RWPE1 (cell line): ENCODE measurements at regions not wholly inside any gene's neighbourhood (a gene's known extent, or its start where the extent isn't known, plus 50 kb on each side); places are given as distances from the start of the nearest gene placed in this dataset.

Experiments
- CTCF ChIA-PET: fragments of 350-600 bp; sonication (Branson Sonifier 250); formaldehyde crosslinking; extraction: SDS; loops from one replicate; lab custom pipeline; 2021; lab: Yijun Ruan, JAX
- POLR2A ChIA-PET: fragments of 400-600 bp; formaldehyde crosslinking; extraction: SDS; loops from one replicate; lab custom pipeline; 2020; ENCODE audit warnings: antibody characterized with exemption; ENCODE audit not compliant: low non-redundant PET; lab: Yijun Ruan, JAX
- DNase-seq: peaks from one replicate; pipeline ENCODE4 v3.0.0; 2012; ENCODE audit warnings: low spot score
- H3K27ac ChIP-seq: fragments of 450-650 bp; 2 replicates; pipeline ENCODE4 v1.5.1; 2017
- TF ChIP-seq, protein P1 (sequence below): fragments of 450-650 bp; conservative IDR thresholded peaks from 2 replicates; pipeline ENCODE4 v1.5.1; 2017; ENCODE audit warnings: low read depth, mild to moderate bottlenecking

DNA sequence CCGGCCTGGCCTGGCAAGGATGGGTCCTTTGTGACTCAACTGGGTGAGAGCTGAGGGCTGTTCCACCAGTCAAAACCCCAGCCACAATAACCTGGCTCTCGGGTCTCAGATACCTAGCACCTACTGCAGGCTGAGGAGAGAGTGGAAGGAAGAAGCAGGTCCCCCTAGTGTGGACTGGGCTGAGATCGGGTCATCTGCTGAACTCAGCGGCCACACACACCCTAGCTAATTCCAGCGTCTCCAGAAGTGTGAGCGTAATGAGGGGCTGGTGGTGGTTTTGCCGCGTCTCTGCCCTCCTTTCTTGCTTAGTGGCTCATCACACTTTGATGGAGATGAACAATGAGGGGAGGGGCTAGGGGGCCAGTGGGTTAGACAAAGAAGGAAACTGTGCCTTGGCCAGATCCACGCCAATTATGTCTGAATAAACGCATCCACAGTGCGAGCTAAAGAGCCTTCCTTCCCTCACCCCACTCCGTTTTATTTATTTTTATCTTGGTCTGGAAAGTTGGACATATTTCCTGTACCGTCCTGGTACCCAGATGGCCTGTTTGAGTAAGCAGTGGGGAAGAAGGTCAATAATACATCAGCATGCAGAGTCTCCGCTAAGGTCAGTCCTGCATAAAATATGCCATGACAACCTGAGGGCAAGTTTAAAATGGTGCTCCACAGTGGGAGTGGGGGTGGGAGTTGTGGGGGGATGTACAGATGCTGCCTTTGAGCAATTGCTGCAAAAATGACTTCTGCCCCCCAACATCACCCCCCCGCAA is 370.0 kb downstream of the WDR72 start:
- CTCF ChIA-PET = no interaction called here
- DNase-seq = no peak
- POLR2A ChIA-PET = no interaction called here
- TF ChIP-seq, protein P1, sequence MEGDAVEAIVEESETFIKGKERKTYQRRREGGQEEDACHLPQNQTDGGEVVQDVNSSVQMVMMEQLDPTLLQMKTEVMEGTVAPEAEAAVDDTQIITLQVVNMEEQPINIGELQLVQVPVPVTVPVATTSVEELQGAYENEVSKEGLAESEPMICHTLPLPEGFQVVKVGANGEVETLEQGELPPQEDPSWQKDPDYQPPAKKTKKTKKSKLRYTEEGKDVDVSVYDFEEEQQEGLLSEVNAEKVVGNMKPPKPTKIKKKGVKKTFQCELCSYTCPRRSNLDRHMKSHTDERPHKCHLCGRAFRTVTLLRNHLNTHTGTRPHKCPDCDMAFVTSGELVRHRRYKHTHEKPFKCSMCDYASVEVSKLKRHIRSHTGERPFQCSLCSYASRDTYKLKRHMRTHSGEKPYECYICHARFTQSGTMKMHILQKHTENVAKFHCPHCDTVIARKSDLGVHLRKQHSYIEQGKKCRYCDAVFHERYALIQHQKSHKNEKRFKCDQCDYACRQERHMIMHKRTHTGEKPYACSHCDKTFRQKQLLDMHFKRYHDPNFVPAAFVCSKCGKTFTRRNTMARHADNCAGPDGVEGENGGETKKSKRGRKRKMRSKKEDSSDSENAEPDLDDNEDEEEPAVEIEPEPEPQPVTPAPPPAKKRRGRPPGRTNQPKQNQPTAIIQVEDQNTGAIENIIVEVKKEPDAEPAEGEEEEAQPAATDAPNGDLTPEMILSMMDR = no peak
- no peak overlapping the region for H3K27ac ChIP-seq

DNA sequence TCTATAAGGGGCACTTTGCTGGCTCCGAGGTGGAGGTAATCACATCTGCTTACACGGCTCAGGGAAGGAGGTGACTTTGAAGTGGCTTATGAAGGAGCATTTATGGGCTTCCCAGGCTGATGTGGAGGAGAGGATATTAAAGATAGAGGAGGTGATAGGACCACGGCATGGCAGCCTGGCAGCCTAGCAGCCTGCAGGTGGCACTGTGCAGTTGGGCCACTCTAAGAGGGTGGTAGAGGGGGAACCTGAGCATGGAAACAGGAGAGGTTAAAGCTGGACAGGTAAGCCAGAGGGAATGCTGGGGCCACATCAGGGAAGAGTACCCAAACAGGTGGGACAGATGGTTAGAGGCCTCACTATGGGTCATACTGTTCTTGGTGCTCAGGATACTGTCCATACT is 375.0 kb downstream of the WDR72 start:
- no peak overlapping the region for H3K27ac ChIP-seq
- POLR2A ChIA-PET = no interaction called here
- TF ChIP-seq, protein P1 = no peak
- CTCF ChIA-PET = interaction anchor here (0.6 kb wide), 1 partner anchor 83 kb away, joined by 3 read pairs; no protein-coding TSS in a partner anchor
- no peak for DNase-seq

DNA sequence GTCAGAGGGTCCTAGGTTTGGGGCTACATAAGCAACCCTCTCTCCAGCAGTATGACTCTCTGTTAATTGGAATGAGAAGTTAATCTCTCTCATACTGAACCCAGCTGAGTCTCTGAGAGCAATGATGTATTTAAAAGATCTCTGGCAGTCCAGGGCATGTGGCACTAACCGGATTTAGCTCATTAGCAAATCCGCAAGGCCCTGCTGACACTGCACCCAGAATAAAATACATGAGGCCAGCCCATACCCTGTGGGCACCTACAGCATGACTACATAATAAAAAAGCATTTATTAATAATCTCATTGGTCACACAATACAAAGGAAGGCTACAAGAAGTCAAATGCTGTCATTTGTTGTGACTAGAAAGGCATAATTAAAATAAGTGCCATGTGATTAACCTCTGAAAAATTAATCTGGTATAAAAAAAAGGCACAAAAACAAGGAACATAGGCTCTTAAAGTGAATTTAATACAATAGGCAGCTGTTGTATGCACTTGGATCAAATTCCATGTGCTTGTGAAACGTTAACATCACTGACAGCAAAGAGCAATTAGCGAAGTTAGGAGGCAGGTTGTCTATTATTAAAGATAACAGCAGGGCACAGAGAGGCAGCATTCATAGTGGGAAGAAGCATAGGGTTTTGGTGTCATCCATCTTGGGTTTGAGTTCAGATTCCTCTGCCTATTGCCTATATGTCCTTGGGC is 381.2 kb downstream of the WDR72 start:
- ChIA-PET CTCF (no interaction called here), POLR2A (no interaction called here)
- no peak overlapping the region for H3K27ac ChIP-seq
- DNase-seq = no peak
- TF ChIP-seq, protein P1 = no peak

DNA sequence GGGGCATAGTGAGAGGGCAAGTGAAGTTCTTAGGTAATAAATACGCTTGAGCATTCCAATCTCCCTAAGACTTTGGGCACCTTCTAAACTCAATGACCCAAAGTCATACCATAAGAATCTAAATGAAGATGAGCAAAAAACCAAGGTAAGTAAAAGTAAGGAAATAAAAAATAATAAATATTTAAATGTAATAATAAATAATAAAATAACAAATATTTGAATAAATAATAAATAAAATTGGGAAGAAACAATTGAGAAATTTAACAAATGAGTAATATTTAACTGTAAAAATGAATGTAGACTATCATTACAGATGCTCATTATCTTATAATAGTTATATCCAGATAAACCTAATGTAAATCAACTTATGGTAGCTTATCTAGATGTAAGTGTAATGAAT is 391.7 kb downstream of the WDR72 start:
- DNase-seq = no peak
- no peak overlapping the region for H3K27ac ChIP-seq
- TF ChIP-seq, protein P1 = no peak
- ChIA-PET POLR2A (no interaction called here), CTCF (no interaction called here)

DNA sequence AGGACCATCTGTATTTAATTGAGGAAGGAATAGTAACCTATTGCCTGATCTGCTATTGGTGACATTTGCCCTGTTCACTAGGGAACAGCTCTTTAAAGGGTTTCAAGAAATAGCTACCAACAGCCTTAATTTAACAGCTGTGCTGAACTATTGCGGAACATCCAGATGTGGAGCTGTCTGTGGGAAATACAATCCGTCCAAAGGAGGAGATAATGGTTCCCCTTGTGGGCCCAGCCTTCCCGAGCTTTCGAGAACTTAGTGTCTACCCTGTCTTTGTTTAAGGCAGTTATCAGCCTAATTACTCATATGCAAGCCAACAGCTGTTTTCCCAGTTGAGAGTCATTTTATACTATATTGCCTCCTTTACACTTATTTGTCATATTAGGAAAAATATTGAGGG is 398.6 kb downstream of the WDR72 start:
- no peak overlapping the region for H3K27ac ChIP-seq
- POLR2A ChIA-PET = no interaction called here
- DNase-seq = no peak
- CTCF ChIA-PET = no interaction called here
- TF ChIP-seq, protein P1 = no peak

DNA sequence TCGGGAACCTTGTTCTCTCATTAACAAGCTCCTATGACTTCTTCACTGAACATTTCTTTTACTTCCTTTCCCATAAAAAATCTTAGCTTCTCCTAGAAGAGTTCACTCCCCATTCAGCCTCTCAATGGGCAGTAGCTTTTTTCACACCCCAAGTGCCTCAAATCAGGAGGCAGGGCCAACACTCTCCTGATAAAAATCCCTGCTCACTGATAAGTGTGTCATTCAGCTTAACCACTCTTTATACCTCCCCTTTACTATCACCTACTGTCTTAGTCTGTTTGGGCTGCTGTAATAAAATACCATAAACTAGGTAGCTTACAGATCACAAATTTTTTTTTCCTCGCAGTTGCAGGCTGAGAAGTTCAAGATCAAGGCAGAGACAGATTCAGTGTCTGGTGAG is 400.4 kb downstream of the WDR72 start:
- no peak overlapping the region for H3K27ac ChIP-seq
- ChIA-PET CTCF (interaction anchor here (0.6 kb wide), 1 partner anchor 1861 kb away, joined by 3 read pairs; no protein-coding TSS in a partner anchor), POLR2A (no interaction called here)

More for the DNA sequence above, 400.4 kb downstream of the WDR72 start:
- DNase-seq = no peak
- TF ChIP-seq, protein P1 = no peak
